ENCODE measurements at regions not wholly inside any gene's neighbourhood (a gene's known extent, or its start where the extent isn't known, plus 50 kb on each side); places are given as distances from the start of the nearest gene placed in this dataset.

GRCh38 chr13:29698106-29698505 is 102.6 kb upstream of the SLC7A1 start:
- TF ChIP-seq, protein P1, sequence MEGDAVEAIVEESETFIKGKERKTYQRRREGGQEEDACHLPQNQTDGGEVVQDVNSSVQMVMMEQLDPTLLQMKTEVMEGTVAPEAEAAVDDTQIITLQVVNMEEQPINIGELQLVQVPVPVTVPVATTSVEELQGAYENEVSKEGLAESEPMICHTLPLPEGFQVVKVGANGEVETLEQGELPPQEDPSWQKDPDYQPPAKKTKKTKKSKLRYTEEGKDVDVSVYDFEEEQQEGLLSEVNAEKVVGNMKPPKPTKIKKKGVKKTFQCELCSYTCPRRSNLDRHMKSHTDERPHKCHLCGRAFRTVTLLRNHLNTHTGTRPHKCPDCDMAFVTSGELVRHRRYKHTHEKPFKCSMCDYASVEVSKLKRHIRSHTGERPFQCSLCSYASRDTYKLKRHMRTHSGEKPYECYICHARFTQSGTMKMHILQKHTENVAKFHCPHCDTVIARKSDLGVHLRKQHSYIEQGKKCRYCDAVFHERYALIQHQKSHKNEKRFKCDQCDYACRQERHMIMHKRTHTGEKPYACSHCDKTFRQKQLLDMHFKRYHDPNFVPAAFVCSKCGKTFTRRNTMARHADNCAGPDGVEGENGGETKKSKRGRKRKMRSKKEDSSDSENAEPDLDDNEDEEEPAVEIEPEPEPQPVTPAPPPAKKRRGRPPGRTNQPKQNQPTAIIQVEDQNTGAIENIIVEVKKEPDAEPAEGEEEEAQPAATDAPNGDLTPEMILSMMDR (IDR thresholded peaks at IDR 0.05): no peak
- TF ChIP-seq POLR2A (IDR thresholded peaks at IDR 0.05): no peak

Measured in heart left ventricle (tissue), 13 donors.